ENCODE measurements at regions not wholly inside any gene's neighbourhood (a gene's known extent, or its start where the extent isn't known, plus 50 kb on each side); places are given as distances from the start of the nearest gene placed in this dataset.
A peak's percentile ranks its signal among the peaks of the same experiment; 100 is the strongest.

- H3K4me1 Mint-ChIP-seq = peaks cover 11% of the 10 kb centered on the region in 2 donors
- H3K9me3 Mint-ChIP-seq = peaks cover 3% of the 10 kb centered on the region in 2 donors
- no peaks in the 10 kb centered on the region for H3K9me3 ChIP-seq (ENCODE audit: control insufficient read depth, insufficient read depth, low read length)
- TF ChIP-seq CTCF (IDR thresholded peaks at IDR 0.05) = no peak
- H3K27ac Mint-ChIP-seq = peak overlapping the region in 1 of 2 donors; percentile 7
- intact Hi-C loops (cut with micrococcal nuclease) = no loop called here
- H3K4me3 ChIP-seq (ENCODE audit: low read length) = no peak overlapping the region
- H3K36me3 Mint-ChIP-seq = no peaks in the 10 kb centered on the region
- ATAC-seq = peak in 1 of 3 donors; percentile 44
- H3K27ac ChIP-seq (ENCODE audit: low read length) = no peak overlapping the region
- no peak for DNase-seq
- H3K36me3 ChIP-seq (ENCODE audit: control insufficient read depth, insufficient read depth, low read length) = no peaks in the 10 kb centered on the region
- no peaks in the 10 kb centered on the region for H3K4me1 ChIP-seq (ENCODE audit: control insufficient read depth, insufficient read depth, low read length)
- H3K4me3 Mint-ChIP-seq = no peak overlapping the region
- H3K27me3 Mint-ChIP-seq (ENCODE audit: low read depth in 2 of 2) = no peaks in the 10 kb centered on the region
- no peaks in the 10 kb centered on the region for H3K27me3 ChIP-seq (ENCODE audit: control insufficient read depth, insufficient read depth, low read length)
- 28% methylated on average over 2 of the region's 3 CpGs for WGBS (ENCODE audit: insufficient coverage)
Measured at GRCh38 chr5:57939771-57940170, 457.2 kb upstream of the ACTBL2 start.

- intact Hi-C loops (cut with micrococcal nuclease) = no loop called here
- no peak overlapping the region for H3K4me3 ChIP-seq (ENCODE audit: low read length)
- peaks cover 11% of the 10 kb centered on the region in 2 donors for H3K4me1 Mint-ChIP-seq
- ATAC-seq (no peak), DNase-seq (no peak)
- H3K27ac ChIP-seq (ENCODE audit: low read length) = no peak overlapping the region
- no peaks in the 10 kb centered on the region for H3K27me3 ChIP-seq (ENCODE audit: control insufficient read depth, insufficient read depth, low read length)
- H3K9me3 ChIP-seq (ENCODE audit: control insufficient read depth, insufficient read depth, low read length) = no peaks in the 10 kb centered on the region
- H3K27me3 Mint-ChIP-seq (ENCODE audit: low read depth in 2 of 2) = no peaks in the 10 kb centered on the region
- no peak overlapping the region for H3K4me3 Mint-ChIP-seq
- TF ChIP-seq CTCF (IDR thresholded peaks at IDR 0.05) = no peak
- H3K27ac Mint-ChIP-seq = peak overlapping the region in 1 of 2 donors; percentile 7
- no peaks in the 10 kb centered on the region for H3K36me3 ChIP-seq (ENCODE audit: control insufficient read depth, insufficient read depth, low read length)
- H3K4me1 ChIP-seq (ENCODE audit: control insufficient read depth, insufficient read depth, low read length) = no peaks in the 10 kb centered on the region
- H3K9me3 Mint-ChIP-seq = peaks cover 3% of the 10 kb centered on the region in 2 donors
- no peaks in the 10 kb centered on the region for H3K36me3 Mint-ChIP-seq
Measured at GRCh38 chr5:57939335-57939734, 456.7 kb upstream of the ACTBL2 start.

GRCh38 chr5:57938174-57938557, 455.6 kb upstream of the ACTBL2 start:
- H3K9me3 Mint-ChIP-seq = peaks cover 3% of the 10 kb centered on the region in 2 donors
- no peak overlapping the region for H3K4me3 ChIP-seq (ENCODE audit: low read length)
- ATAC-seq (no peak), DNase-seq (no peak)
- peaks cover 11% of the 10 kb centered on the region in 2 donors for H3K4me1 Mint-ChIP-seq
- TF ChIP-seq CTCF (IDR thresholded peaks at IDR 0.05) = no peak
- intact Hi-C loops (cut with micrococcal nuclease) = no loop called here
- H3K9me3 ChIP-seq (ENCODE audit: control insufficient read depth, insufficient read depth, low read length) = no peaks in the 10 kb centered on the region
- H3K36me3 Mint-ChIP-seq = no peaks in the 10 kb centered on the region
- no peak overlapping the region for H3K27ac Mint-ChIP-seq
- H3K4me1 ChIP-seq (ENCODE audit: control insufficient read depth, insufficient read depth, low read length) = no peaks in the 10 kb centered on the region
- H3K27ac ChIP-seq (ENCODE audit: low read length) = no peak overlapping the region
- no peaks in the 10 kb centered on the region for H3K27me3 Mint-ChIP-seq (ENCODE audit: low read depth in 2 of 2)
- H3K36me3 ChIP-seq (ENCODE audit: control insufficient read depth, insufficient read depth, low read length) = no peaks in the 10 kb centered on the region
- no peak overlapping the region for H3K4me3 Mint-ChIP-seq
- no peaks in the 10 kb centered on the region for H3K27me3 ChIP-seq (ENCODE audit: control insufficient read depth, insufficient read depth, low read length)

- ATAC-seq = no peak
- Mint-ChIP-seq H3K4me3 (no peak overlapping the region), H3K9me3 (peaks cover 3% of the 10 kb centered on the region in 2 donors), H3K27ac (no peak overlapping the region), H3K27me3 (ENCODE audit: low read depth in 2 of 2) (no peaks in the 10 kb centered on the region), H3K36me3 (no peaks in the 10 kb centered on the region), H3K4me1 (peaks cover 11% of the 10 kb centered on the region in 2 donors)
- no peak overlapping the region for H3K4me3 ChIP-seq (ENCODE audit: low read length)
- intact Hi-C loops (cut with micrococcal nuclease) = no loop called here
- H3K4me1 ChIP-seq (ENCODE audit: control insufficient read depth, insufficient read depth, low read length) = no peaks in the 10 kb centered on the region
- H3K27me3 ChIP-seq (ENCODE audit: control insufficient read depth, insufficient read depth, low read length) = no peaks in the 10 kb centered on the region
- no peaks in the 10 kb centered on the region for H3K9me3 ChIP-seq (ENCODE audit: control insufficient read depth, insufficient read depth, low read length)
- no peaks in the 10 kb centered on the region for H3K36me3 ChIP-seq (ENCODE audit: control insufficient read depth, insufficient read depth, low read length)
- 100% methylated on average over 2 of the region's 4 CpGs for WGBS (ENCODE audit: insufficient coverage)
- no peak for TF ChIP-seq CTCF (IDR thresholded peaks at IDR 0.05)
- no peak for DNase-seq
- H3K27ac ChIP-seq (ENCODE audit: low read length) = no peak overlapping the region
Measured at GRCh38 chr5:57937501-57938173, 455.0 kb upstream of the ACTBL2 start.
